WTC11 (cell line): ENCODE measurements at regions not wholly inside any gene's neighbourhood (a gene's known extent, or its start where the extent isn't known, plus 50 kb on each side); places are given as distances from the start of the nearest gene placed in this dataset.
"Not testable (repeated sequence)": the region's sequence is repeated elsewhere in the genome, so short reads cannot be mapped to it uniquely, and the experiment has no call there.

ENCODE experiments used
- ATF1 ChIP-seq: sonication (generic); formaldehyde crosslinking; IDR thresholded peaks from 2 replicates; pipeline ENCODE4 v1.8.1; 2023; ENCODE audit warnings: mild to moderate bottlenecking, moderate library complexity, missing genetic modification reagents
- ATF2 ChIP-seq: sonication (generic); formaldehyde crosslinking; IDR thresholded peaks from 2 replicates; pipeline ENCODE4 v1.8.1; 2022; ENCODE audit warnings: low read depth, missing genetic modification reagents, borderline replicate concordance
- CTCF ChIP-seq: fragments of 200-600 bp; IDR thresholded peaks from 2 replicates; pipeline ENCODE4 v1.8.0; 2022; ENCODE audit warnings: antibody characterized with exemption
- ETV6 ChIP-seq: sonication (generic); formaldehyde crosslinking; IDR thresholded peaks from 2 replicates; pipeline ENCODE4 v1.8.1; 2022; ENCODE audit warnings: mild to moderate bottlenecking, missing genetic modification reagents
- FOXK1 ChIP-seq: sonication (generic); formaldehyde crosslinking; IDR thresholded peaks from 2 replicates; pipeline ENCODE4 v1.8.0; 2022; ENCODE audit warnings: mild to moderate bottlenecking, moderate library complexity, missing genetic modification reagents
- GABPB1 ChIP-seq: sonication (generic); formaldehyde crosslinking; IDR thresholded peaks from 2 replicates; pipeline ENCODE4 v1.8.1; 2023; ENCODE audit warnings: mild to moderate bottlenecking, missing genetic modification reagents
- MAX ChIP-seq: sonication (generic); formaldehyde crosslinking; IDR thresholded peaks from 2 replicates; pipeline ENCODE4 v1.8.0; 2022; ENCODE audit warnings: mild to moderate bottlenecking, missing genetic modification reagents
- NFYB ChIP-seq: sonication (generic); formaldehyde crosslinking; conservative IDR thresholded peaks from 2 replicates; pipeline ENCODE4 v1.8.0; 2022; ENCODE audit warnings: low read depth, missing genetic modification reagents
- NR3C1 ChIP-seq: sonication (generic); formaldehyde crosslinking; conservative IDR thresholded peaks from 2 replicates; pipeline ENCODE4 v1.8.1; 2023; ENCODE audit warnings: low read depth, mild to moderate bottlenecking, missing genetic modification reagents
- TEAD4 ChIP-seq: sonication (generic); formaldehyde crosslinking; IDR thresholded peaks from 2 replicates; pipeline ENCODE4 v1.8.0; 2022; ENCODE audit warnings: mild to moderate bottlenecking, missing genetic modification reagents
- USF2 ChIP-seq: sonication (generic); formaldehyde crosslinking; IDR thresholded peaks from 2 replicates; pipeline ENCODE4 v1.8.1; 2023; ENCODE audit warnings: mild to moderate bottlenecking, missing genetic modification reagents, moderate library complexity
- ZNF219 ChIP-seq: sonication (generic); formaldehyde crosslinking; IDR thresholded peaks from 2 replicates; pipeline ENCODE4 v1.8.0; 2023; ENCODE audit warnings: missing genetic modification reagents, mild to moderate bottlenecking, borderline replicate concordance
- ZNF263 ChIP-seq: sonication (generic); formaldehyde crosslinking; IDR thresholded peaks from 2 replicates; pipeline ENCODE4 v1.8.1; 2022; ENCODE audit warnings: low read depth, mild to moderate bottlenecking, moderate library complexity, missing genetic modification reagents
- TF ChIP-seq, protein P1 (sequence below): sonication (generic); formaldehyde crosslinking; IDR thresholded peaks from 2 replicates; pipeline ENCODE4 v1.8.1; 2023; ENCODE audit warnings: mild to moderate bottlenecking, missing genetic modification reagents

DNA sequence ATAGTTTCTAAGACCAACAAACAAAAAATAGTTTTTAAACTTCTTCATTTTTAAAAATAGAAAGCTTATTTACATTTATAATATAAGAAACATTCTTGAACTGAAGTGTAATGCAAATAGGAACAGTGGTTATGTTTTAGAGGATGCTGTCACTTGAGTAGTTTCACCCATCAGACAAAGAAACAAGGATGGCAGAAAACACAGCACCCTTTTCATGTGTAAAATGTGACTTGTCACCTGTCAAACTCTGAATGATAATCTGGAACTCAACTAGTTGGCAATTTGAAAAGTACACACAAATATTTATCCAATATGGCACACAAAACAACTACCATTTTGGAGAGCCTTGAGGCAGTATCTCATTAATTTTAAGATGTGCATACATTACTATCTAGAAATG lies 816.0 kb downstream of the TSN start:
- TF ChIP-seq TEAD4 (CRISPR knock-in tag); ZNF219 (CRISPR knock-in tag); CTCF; NFYB (CRISPR knock-in tag); ATF1 (CRISPR knock-in tag); ZNF263 (CRISPR knock-in tag); NR3C1 (CRISPR knock-in tag); USF2; MAX (CRISPR knock-in tag); GABPB1 (CRISPR knock-in tag); ETV6; ATF2 (CRISPR knock-in tag); FOXK1 (CRISPR knock-in tag): not testable (repeated sequence)
- TF ChIP-seq, protein P1, sequence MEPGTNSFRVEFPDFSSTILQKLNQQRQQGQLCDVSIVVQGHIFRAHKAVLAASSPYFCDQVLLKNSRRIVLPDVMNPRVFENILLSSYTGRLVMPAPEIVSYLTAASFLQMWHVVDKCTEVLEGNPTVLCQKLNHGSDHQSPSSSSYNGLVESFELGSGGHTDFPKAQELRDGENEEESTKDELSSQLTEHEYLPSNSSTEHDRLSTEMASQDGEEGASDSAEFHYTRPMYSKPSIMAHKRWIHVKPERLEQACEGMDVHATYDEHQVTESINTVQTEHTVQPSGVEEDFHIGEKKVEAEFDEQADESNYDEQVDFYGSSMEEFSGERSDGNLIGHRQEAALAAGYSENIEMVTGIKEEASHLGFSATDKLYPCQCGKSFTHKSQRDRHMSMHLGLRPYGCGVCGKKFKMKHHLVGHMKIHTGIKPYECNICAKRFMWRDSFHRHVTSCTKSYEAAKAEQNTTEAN = not testable (repeated sequence)
